Hematopoietic multipotent progenitor cell treated with erythropoietin and hydrocortisone succinate and interleukin-3 and kit ligand, for 17 days (in vitro differentiated cells): ENCODE measurements at regions not wholly inside any gene's neighbourhood (a gene's known extent, or its start where the extent isn't known, plus 50 kb on each side); places are given as distances from the start of the nearest gene placed in this dataset.

Experiments used
- DNase-seq: peaks from one replicate; pipeline ENCODE4 v3.0.0-alpha.2; 2015; ENCODE audit warnings: low spot score

DNA sequence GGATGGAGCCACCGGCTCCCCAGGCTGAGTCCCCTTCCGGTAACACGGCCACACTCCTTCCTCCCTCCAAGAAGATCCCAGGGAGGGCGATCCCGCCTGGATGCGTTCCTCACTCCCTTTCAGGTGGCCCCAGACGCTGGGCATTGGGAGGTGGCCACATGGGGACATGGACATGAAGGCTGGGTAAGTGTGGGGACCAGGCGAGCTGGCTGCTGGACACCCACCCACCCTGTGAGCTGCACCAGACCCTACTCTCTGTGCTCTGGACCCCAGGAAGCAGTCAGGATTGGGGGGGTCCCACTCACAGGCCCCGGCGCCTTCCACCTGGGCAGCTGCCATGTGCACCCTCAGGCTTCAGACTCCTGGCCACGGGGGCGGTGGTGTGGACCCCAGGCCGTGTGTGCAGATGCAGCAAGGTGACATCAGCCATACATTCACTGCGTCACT lies 932.8 kb downstream of the BRD1 start:
- no peak for DNase-seq

DNA sequence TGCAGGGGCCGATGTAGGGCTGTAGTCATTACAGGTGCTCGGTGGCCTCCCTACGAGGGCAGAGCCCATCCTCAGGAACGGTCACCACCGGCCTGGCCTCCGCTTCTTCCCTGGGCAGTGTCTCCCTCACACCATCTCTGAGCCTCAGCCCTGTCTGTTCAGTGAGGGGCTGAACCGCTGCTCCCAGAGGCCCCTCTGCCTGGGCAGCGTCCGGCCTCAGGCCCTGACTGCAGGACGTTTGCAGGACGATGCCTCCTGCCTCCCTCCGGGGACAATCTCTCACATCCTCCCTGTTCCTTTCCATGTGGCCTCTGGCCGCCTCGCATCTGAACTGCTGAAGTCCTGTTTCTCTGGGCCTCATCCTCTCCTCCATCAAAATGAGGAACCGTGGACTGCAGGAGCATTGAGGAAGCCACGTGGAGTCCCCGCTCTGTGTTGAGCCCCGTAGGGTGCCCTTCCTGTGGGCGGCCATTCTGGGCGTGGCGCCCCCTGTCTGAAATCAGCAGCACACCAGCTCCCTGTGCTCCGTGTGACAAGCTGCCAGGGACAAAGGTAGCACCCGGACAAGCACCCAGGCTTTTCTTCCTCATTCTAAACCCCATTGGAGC lies 933.5 kb downstream of the BRD1 start:
- no peak for DNase-seq

DNA sequence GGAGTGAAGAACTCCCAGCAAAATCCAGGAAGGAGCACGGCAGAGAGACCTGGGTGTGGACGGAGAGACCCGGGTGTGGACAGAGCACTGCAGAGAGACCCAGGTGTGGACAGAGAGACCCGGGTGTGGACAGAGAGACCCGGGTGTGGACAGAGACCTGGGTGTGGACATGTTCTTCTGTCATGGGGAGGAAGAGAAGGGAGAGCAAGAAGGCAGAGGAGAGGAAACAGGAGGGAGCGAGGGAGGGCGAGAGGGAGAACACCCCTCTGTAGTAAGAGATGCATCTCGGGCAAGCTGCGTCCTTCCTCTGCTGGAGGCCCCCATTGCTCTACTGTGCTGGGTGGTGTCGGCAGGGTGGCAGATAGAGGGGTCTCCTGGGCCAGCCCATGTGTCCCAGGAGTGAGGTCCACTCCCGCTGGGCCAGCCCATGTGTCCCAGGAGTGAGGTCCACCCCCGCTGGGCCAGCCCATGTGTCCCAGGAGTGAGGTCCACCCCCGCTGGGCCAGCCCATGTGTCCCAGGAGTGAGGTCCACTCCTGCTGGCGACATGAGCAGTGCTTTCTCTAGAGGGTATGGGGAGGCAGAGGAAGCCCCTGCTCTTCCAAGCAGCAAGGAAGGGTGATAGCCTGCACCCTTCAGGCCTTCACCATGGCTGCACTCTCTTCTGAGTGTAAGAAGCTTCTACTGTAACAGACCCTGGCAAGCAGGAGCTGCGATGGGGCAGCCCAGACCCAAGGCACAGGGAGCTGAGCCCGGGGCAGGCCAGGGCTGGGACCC lies 934.2 kb downstream of the BRD1 start:
- DNase-seq: no peak

DNA sequence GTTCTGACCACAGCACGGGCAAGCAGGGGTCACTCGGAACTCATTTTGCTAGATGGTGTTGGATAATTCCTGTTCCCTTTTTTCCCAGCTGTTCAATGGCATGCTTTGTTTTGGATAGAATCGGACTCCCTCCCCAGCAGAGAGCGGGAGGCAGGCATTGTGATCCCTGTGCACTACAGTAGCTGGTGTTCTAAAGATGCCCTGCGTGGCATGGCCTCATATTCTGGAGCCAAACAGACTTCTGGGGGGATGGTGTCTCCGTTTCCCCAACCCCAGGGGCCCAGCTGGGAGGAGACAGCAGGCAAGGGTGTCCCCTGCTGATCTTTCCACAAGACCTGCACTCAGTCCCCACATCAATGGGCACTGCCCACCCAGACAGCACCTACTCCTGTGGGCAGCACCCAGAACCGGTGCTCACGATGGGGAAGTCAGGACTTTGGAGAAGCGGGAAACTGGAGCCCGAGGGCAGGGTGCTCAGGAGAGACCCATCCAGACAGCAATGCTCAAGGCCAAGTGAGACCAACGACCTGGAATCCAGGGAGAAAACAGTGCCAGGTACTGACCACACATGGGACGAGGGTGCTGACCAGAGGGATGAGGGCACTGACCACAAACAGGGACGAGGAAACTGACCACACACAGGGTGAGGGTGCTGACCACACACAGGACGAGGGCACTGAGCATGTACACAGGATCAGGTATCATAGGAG lies 934.9 kb downstream of the BRD1 start:
- DNase-seq: no peak

DNA sequence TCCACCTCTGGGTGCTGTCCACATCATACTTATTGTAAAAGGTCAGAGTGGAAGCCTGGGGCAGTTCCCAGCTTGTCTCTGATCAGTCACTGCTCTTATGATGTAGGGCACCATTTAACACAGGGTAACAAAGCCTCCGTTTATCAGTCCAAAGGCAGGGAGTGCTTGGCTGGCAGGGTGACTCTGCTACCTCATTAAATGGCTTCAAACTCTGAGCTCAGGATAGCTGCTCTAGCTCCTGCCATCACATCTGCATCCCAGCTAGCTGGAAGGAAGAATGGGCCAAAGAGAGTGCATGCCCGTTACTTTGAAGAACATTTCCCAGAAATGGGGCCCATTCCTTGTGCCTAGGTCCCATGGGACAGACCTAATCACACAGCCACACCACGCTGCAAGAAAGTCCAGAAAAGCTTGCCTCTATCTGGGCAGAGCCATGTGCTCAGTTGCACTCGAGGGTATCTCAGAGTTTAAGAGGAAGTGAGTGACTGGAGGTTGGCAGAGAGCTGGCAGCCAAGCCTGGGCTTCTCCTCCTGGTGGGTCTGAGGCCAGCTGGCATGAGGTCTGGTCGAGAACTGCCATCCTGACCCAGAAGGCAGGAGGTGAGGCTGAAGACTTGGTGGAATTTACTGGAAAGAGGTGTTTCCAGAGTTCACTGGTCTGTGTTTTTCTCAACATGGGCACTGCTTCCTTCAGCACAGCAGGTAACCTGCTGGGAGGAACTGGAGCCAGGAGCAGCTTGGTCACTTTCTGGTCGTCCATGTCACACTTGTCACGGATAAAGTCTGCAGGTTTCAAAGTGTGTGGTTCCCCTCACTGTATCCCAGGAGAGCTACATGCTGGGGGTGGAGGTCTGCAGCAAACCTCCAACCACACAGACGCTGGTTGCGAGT lies 935.7 kb downstream of the BRD1 start:
- DNase-seq: no peak

DNA sequence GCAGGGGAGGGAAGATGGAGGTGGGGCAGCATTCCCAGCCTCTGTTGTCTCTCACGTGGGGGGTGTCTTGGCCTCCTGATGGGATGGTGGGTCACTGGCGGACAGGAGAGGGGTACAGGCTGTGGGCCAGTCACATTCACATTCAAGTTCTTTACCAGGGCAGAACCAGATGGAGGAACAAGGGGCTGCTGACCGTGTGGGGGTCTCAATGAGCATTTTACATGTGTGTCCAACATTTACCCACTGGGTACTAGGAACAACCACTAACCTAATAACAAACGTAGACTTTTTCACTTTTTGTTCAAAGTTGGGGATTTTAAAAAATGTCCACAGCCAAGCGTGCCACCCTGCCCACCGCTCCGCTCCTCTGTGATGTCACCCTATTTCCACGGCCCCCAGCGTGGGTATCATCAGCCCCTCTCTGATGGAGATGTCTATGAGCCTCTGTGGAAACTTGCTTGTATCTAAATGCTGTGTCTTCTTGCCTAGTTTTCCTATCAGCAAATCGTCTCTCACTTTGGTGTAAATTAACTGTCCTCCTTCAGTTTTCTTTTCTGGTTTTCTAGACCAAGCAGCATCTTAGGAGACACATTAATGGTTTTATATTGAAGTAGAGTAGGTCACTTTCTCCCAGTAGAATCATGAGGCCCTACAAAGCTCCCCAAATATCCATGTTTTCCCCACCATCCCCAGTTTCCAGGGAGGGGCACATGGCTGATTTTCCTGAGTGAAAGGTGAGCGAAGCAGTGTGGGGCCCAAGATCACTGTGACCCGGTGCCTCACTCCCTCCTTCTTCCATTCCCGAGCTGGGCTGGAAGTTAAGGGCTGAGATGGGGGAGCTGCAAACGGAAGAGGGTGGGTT lies 936.7 kb downstream of the BRD1 start:
- DNase-seq: no peak

DNA sequence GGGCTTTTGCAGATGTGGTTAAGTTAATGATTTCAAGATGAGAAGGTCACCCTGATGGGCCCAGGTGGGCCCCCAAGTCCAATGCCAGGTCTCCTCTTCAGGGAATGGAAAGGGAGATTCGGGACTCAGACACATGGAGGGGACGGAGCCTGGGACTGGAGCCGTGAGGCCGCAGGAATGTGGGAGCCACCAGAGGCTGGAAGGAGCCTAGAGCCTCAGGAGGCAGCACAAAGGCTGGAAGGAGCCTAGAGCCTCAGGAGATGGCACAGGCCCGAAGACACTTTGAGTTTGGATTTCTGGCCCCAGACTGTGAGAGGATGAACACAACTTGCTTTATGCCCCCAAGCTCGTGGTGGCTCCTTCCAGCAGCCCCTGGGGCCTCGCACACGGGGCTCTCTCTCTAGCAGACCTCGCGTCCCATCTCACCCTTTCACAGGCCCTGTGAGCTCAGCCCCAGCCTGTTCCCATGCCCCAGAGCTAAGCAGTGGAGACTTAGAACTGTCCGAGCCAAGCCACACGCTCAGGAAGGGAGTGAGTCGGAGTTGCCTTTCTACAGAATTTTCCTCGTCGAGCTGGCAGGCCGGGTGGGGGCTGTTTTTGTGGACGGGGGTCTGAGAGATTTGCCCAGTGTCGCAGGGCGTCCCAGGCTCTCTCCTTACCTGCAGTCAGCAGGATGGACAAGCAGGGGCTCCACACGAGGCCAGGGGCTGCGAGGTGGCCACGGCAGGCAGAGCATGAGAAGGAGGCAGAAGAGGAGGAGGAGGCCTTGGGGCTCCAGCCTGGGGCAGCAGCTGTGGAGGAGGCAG lies 937.6 kb downstream of the BRD1 start:
- no peak for DNase-seq

DNA sequence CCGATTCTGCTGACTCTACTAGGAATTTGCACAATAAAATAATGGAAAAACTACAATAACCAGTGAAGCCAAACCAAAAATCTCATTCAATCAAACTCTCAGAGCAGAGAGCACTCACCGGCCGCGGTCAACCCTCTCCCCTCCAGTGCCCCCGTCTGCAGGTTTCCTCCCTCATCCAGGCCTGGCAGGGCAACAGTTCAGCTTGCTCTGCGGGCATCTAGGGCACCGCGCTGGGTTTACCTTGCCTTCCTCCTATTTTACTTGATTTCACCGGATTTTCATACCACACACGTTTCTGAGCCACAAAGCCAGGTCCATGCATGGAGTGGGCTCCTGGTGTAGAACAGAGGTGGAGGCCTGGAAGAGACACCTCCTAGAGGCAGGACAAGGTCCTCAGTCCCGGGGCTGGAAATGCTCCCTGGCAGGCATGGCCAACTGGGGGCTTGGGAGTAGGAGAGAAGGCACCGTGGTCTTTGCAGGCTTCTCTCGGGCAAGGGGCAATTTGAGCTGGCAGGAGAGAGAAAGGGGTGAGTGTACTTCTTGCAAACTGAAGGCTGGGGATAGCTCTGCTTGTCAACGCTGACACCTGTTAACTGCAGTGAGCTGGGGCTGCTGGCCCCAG lies 938.4 kb downstream of the BRD1 start:
- no peak for DNase-seq

DNA sequence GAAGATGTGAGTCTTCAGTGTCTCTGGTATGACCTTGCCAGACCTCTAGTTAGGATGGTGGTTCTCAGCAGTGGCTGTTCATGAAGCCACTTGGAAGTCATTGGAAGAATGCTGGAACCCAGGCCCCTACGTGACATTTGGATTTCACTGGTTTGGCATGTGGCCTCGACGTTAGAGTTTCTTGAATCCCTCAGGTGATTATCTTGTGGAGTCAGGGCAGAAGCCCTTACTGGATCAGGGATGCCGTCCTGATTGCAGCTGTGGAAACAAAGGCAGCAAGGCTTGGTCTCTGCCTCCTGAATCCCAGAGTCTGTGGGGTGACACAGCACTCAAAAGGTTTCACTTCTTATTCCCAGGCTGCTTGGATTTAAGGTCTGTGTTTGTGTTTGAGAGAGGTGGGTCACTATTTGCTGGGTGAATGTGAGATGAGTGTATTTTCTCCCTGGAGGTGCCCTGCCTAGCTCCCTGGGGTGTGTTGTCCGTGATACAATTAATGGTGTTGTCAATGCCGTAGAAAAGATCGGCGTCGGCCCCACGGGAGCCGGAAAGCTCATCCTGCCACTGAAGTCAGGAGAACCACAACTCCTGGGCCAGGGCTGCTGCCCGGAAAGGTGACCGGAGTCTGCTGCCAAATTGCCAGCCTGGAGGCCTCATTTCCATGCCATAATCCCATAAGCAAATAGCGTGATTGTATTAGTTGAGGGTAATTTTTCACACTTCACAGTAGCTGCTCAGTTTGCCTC lies 939.0 kb downstream of the BRD1 start:
- no peak for DNase-seq

DNA sequence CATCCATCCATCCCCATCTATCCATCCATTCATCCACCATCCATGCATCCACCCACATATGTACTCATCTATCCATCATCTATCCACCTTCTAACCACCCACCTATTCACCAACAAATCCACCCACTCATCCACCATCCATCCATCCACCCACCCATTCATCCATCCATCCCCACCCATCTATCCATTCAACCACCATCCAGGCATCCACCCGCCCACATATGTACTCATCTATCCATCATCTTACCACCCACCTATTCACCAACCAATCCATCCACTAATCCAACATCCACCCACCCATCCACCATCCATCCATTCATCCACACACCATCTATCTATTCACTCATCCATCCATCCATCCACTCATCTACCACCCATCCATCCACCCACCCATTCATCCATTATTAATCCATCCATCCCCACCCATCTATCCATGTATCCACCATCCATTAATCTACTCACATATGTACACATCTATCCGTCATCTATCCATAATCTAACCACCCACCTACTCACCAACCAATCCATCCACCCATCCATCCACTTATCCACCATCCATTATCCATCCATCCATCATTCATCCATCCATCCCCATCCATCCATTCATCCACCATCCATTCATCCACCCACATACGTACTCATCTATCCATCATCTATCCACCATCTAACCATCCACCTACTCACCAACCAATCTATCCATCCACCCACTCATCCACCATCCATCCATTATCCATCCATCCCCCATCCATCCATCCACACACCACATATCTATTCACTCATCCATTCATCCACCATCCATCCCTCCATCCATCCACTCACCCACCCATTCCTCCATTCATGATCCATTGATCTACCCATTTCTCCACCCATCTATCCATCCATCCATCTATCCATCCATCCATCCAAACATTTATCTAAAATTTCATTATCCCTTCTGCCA lies 940.0 kb downstream of the BRD1 start:
- DNase-seq: no peak

DNA sequence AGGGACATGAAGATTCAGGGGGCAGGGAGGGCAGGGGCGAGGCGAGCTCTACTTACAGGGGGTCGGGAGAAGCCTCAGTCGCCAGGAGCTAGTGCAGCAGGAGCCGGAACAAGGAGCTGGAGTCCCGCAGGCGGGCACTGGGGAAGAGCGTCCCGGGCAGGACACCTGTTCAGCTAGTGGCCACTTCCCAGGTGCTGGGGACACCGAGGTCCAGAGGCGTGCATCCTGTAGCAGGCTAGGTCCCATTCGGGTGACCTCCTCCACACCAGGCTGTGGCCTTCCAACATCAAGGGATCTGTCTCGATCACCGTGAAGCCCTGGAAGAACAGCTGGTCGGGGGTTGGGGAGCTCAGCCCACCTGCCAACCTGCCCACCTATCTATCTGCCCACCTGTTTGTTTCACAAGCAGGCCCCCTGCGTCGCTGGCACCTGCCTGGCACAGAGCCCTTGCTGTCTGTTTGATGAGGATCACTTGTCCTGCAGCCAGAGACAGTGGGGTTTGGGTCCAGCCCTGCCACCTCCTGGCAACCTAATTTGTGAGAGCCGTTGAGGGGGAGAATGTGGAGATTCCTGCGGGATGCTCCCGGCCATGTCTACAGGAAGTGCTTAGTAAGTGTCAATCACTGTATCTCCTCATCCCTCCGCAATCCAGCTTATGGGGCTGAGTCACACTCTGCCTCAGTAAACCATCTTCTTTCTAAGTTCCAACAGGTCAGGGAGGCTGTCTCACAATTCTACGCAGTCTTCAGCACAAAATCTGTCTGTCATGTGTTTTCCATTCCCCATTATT lies 940.9 kb downstream of the BRD1 start:
- no peak for DNase-seq

DNA sequence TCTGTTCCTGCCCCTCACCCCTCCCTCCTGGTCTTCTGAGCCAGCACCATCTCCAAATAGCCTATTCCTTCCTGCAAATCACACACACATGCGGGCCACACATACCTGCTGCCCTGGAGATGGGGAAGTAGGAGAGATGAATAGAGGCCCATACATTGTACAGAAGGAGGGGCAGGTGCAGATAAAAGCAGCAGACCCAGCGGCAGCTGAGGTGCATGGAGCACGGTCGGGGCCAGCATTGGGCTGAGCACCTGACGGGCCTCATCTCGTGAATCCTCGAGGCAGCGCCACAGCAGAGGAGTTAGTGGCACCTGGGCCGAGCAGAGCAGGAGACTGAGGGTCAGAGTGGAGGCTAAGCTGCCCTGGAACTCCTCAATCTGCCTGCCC lies 941.8 kb downstream of the BRD1 start:
- no peak for DNase-seq

DNA sequence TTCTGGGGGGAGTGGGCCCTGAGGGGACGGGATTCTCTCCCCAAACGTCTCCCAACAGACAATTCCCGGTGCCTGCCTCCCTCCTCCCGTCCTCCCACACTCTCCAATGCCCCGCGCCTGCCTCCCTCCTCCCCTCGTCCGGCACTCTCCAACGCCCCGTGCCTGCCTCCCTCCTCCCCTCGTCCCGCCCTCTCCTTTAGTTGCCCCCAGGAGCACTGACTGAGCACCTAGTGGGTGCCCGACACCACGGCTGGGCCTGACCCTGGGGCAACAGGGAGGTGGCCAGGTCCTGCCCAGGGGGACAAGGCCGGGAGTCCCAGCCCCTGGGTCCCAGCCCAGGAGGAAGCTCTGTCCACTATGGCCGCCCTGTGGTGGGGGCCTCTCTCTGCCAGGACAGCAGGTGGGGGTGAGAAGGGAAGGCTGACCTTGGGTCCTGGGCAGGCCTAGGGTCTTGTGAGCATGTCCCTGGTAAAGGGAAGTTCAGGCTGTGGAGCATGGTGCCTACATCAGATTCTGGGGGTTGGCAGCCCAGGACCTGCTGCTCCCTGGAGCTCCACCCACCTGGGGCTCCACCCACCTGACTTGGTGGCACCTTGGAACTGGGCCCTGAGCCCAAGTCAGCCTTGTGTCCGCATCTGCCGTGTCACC lies 942.3 kb downstream of the BRD1 start:
- no peak for DNase-seq

DNA sequence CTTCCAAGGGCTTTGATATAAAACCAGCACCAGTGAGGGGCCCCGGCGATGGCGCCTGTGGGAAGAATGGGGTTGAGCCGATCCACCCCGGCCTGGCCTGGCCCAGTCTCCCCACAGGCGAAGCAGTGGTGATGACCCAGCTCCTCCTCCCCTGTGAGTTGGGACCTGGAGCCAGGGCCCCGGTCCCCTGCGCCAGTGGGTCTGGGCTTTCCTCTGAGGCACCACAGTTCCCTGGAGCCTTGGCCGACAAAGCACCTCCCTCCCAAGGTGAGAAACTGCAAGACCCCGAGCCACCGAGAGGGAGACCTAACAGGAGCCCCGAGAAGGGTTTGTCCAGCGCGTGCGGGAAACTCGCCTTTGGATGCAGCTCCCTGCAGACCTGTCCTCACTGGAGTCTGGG lies 942.9 kb downstream of the BRD1 start:
- DNase-seq: no peak

DNA sequence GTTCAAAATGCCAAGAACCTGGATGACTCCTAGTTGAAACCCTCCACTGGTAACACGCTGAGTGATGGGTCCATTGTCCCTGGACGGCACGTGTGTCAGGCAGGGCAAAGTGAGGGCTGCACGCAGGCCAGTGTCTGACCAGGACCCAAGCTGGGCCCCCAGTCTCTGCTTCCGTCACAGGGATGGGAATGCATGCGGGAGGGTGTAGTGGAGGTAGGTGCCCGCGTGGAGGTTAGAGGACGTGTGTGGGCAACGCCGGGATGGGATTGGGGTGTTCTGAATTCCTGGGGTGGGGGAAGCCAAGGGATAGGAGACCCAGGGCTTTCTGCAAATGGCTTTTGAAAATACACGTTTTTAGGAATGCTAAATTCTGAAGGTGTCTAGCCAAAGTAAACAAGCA lies 943.3 kb downstream of the BRD1 start:
- DNase-seq: no peak

DNA sequence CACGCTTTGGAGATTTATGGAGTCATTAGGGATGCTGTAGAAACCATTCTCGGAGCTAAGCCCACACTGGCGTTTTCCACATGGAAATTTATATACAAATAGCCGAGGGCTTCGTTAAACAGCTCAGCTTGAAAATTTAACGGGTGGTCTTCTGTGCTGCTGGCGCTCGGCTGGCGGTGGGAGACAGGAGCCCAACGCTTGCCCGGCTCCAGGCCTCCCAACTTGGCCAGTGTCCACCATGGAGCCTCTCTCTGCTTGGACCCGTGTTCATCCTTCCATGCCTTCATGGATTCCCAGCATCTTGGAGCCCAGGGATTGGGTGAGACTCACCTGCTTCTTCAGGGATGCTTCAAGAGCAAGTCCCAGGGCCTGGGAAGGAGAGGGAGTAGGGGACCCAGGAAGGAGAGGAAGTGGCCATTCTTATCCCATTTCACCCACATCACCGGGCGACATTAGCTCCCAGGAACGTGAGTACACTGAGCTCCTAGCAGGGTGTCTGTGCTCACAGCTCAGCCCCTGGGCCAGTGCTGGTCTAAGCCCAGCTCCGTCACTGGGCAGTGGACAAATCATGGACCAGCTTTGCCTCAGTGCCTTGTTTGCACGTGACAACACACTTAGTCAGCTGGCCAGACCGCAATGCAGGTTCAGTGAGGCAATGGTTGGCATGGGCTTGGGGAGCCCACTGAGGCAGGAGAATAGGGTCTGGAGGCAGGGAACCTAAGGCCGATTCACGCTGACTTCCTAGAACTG lies 944.3 kb downstream of the BRD1 start:
- DNase-seq: no peak
